GM08714 (cell line): ENCODE measurements at regions not wholly inside any gene's neighbourhood (a gene's known extent, or its start where the extent isn't known, plus 50 kb on each side); places are given as distances from the start of the nearest gene placed in this dataset.
"Not testable (repeated sequence)": the region's sequence is repeated elsewhere in the genome, so short reads cannot be mapped to it uniquely, and the experiment has no call there.

ENCODE experiments used
- H3K4me3 ChIP-seq: fragments of 200-500 bp; sonication (Bioruptor generic); 2 replicates; pipeline ENCODE4 v1.5.1; 2014; ENCODE audit warnings: mild to moderate bottlenecking, low read length, inconsistent platforms
- ZNF274 ChIP-seq: IDR thresholded peaks from 2 replicates; pipeline ENCODE4 v1.6.1; 2012; ENCODE audit warnings: mild to moderate bottlenecking, low read depth, low read length

DNA sequence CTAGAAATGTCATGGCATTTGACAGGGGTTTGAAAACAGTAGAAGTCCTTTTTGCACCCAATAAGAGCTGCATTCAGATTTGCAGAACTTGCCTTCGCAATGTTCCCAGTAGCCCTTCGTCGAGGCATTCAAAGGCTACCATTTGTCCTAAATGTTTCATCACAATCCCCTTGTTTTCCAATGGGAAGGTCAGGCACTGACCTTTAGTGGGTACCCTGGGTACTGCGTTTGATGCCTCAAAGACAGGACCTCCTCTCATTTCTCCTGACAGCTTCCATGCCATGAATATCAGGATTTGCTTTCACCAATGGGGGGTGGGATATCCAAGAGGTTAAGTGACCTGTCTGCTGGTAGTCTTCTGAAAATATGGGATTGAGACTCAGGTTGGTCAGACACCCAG is 1063.1 kb downstream of the BCL11B start:
- no peak overlapping the region for H3K4me3 ChIP-seq
- TF ChIP-seq ZNF274: no peak

DNA sequence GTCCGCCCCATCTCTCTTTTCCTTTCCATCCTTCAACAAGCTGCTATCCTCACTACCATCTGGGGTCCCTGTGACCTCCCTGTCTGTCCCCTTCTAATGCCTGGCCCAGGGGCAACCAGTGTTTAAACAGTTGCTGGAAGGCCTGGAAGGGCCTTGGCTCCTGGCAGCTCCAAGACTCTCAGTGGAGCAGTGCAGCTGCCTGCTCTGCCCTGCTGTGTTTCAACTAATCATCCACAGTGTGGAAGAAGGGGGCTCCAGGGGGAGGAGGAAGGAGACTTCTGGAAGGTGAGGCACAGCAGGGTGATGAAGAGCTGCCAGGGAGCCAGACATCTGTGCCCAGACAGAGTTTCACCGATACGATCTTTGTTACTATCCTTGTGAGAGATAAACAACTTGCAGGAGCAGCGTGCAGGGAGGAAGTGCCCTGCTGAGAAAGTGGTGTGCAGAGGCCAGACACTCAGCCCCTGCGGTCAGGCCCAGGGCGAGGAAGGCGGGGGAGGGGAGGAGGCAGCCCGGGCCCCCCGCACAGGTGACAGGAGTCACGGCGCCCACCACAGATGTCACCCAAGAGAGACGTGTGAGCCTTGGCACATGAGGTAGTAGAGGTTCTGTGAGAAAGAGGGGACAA is 1061.8 kb downstream of the BCL11B start:
- no peak overlapping the region for H3K4me3 ChIP-seq
- no peak for TF ChIP-seq ZNF274

DNA sequence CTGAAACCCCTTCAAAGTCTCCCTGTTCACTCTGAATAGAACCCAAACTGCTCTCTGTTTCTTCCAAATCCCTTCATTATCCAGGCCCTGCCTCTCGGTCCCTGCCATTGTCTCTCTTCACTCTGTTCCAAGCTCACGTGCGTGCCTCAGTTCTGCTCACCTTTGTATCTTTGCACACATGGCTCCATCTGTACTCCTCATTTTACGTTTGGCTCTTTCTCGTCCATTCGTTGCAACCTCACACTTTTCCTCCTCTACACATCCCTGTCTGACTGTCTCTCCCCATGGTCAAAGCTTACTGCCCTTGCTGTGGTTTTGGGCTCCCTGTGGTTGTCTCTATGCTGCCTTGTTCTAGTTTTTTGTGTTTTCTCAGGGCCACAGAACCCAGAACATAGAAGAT is 1054.5 kb downstream of the BCL11B start:
- TF ChIP-seq ZNF274: no peak
- no peak overlapping the region for H3K4me3 ChIP-seq

DNA sequence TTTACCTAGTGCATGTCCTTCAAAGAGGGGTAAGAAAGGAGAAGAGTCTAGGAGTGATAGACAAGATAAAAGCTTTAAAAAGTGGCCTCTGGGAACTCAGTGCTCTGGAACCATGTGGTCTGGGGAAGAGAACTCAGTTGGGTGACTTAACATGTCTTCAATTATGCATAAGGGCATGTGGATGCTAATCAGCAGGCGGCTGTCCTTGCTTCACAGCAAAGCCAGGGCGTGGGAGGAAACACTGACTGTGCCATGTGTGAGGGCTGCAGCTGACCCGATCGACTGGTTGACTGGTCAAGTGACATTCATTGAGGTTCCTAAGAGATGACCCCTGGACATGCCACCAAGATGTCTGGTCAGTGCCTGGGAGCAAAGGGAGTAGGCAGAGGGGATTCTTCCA is 1053.8 kb downstream of the BCL11B start:
- TF ChIP-seq ZNF274: no peak
- H3K4me3 ChIP-seq: no peak overlapping the region

DNA sequence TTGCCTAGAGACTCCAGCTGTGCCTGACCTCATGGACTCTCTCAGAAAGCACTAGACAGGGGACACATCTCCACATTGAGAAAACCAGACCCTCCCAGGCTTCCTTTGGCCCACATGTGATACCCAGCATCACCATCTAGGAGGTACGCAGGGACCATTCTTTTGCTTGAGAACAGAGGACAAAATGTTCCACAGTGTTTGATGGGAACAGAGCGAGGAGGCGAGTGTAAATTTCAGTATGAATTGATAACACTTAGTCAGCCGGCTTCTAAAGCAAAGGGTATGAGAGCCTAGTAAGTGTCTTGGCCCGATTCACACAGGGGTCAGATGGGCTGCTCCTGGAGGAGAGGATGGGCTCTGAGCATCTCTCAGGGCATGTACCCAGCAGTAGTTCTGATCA is 1052.4 kb downstream of the BCL11B start:
- H3K4me3 ChIP-seq: no peak overlapping the region
- TF ChIP-seq ZNF274: no peak

- no peak for TF ChIP-seq ZNF274
Measured at GRCh38 chr14:98223106-98223505, 1048.9 kb downstream of the BCL11B start.

DNA sequence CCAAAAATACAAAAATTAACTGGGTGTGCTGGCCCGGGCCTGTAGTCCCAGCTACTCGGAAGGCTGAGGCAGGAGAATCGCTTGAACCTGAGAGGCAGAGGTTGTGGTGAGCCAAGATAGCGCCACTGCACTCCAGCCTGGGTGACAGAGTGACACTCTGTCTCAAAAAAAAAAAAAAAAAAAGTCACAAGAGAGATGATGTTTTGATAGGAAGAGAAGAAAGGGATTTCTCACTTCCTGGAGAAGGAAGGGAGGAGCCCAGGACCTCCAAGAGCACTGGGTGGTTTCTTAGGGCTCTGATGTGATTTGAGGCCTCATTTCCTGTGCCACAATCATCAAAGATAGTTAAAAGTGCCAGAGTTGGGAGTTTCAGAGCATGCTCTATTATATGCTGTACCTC is 1048.3 kb downstream of the BCL11B start:
- H3K4me3 ChIP-seq: not testable (repeated sequence)

More at GRCh38 chr14:98223106-98223505, 1048.9 kb downstream of the BCL11B start:
- no peak overlapping the region for H3K4me3 ChIP-seq

GRCh38 chr14:98226411-98226810 is 1045.6 kb downstream of the BCL11B start:
- H3K4me3 ChIP-seq: no peak overlapping the region
- TF ChIP-seq ZNF274: no peak

GRCh38 chr14:98227000-98227726 is 1044.8 kb downstream of the BCL11B start:
- no peak for TF ChIP-seq ZNF274
- H3K4me3 ChIP-seq: no peak overlapping the region

DNA sequence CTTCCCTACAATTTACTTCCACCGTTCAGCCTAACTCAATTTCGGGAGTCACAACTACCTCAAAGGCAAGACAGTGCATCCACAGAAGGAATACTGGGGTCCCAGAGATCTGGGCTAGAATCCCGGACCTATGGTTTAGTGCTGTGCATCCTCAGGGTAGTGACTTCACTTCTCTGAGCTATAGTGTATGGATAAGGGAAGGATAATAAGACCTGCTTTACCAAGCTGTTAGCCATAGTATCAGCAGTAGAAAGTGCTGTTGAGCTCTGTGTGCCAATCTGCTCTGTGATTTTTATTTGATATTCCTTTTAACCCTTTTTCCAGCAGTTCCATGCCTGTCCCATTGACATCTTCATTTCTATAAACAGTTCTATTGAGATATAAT is 1044.3 kb downstream of the BCL11B start:
- H3K4me3 ChIP-seq: no peak overlapping the region
- no peak for TF ChIP-seq ZNF274

DNA sequence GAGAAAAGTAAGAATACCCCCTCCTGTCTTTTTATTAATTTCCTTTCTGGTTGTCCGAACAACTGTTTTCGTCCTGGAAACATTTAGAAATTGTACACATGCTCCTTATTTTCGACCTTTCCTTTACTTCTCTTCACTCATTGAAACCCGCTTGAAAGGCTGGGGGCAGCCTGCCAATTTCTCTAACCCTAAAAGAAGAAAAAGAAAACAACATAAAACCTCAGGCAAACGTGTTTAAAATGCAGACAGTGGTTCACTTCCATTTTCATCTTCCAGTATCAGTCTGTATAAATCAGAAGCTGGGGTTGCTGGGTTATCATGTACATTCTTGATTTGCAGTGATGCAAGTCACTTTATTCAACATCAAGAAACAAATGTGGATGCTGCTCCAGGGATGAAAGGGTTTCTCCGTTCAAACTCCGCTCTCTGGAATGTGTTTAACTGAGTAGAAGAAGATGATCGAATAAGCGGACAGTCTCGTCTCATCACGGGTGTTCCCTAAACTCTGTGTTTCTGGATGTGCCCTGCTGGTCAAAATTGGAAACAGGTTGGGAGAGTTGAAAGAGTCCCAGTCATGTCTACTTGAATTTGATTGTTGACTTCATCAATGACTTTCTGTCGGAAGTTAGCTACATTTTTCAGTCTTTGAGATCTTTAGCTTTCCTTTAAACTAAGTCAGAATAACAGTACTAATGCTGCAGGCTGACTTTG is 1042.2 kb downstream of the BCL11B start:
- H3K4me3 ChIP-seq: no peak overlapping the region
- no peak for TF ChIP-seq ZNF274

GRCh38 chr14:98230411-98230810 is 1041.6 kb downstream of the BCL11B start:
- H3K4me3 ChIP-seq: no peak overlapping the region
- TF ChIP-seq ZNF274: no peak

- no peak for TF ChIP-seq ZNF274
- H3K4me3 ChIP-seq: no peak overlapping the region
Measured at GRCh38 chr14:98231210-98231609, 1040.8 kb downstream of the BCL11B start.

GRCh38 chr14:98233656-98234055 is 1038.3 kb downstream of the BCL11B start:
- H3K4me3 ChIP-seq: no peak overlapping the region
- no peak for TF ChIP-seq ZNF274

GRCh38 chr14:98234208-98234607 is 1037.8 kb downstream of the BCL11B start:
- H3K4me3 ChIP-seq: no peak overlapping the region

More at GRCh38 chr14:98234208-98234607, 1037.8 kb downstream of the BCL11B start:
- TF ChIP-seq ZNF274: no peak
